Suppressor macrophage (primary cell): ENCODE measurements at regions not wholly inside any gene's neighbourhood (a gene's known extent, or its start where the extent isn't known, plus 50 kb on each side); places are given as distances from the start of the nearest gene placed in this dataset.
"Not testable (repeated sequence)": the region's sequence is repeated elsewhere in the genome, so short reads cannot be mapped to it uniquely, and the experiment has no call there.

ENCODE experiments used
- DNase-seq, 4 experiments: peaks; one replicate each; pipeline ENCODE4 v3.0.0-alpha.2; 2020 to 2022

DNA sequence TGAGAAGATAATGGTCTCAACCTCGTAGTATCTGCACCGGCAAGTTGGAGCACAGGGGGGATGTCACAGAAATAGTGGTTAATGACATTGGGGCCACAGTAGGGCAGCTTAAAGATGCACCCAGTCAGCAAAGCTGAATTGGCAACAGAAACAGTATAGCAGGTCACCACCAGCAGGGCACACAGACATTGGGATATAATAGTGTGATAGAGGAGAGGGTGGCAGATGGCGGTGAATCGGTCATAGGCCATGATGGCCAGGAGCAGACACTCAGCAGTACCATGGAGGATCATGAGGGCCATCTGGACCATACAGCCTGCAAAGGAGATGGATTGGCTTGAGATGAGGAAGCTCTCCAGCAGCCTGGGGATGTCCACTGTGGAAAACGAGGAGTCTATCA is 106.0 kb upstream of the OR9Q1 start:
- no peak for DNase-seq

DNA sequence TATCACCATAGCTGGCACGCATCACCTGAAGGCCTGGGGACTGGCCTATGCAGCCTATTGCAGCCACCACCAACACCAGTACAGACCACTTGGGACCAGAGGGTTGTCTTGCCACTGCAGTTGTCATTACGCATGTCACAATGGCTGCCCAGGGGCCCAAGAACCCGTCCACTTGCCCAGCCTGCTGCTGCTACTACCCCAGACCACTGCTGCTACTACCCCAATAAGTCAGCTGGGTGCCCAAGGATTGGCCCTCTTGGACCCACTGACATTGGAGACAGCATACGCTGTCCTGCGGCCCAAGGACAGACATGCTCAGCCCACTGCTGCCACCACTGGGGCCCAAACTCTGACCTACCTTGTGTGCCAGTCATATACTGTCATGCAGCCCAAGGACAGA is 102.7 kb upstream of the OR9Q1 start:
- no peak for DNase-seq

DNA sequence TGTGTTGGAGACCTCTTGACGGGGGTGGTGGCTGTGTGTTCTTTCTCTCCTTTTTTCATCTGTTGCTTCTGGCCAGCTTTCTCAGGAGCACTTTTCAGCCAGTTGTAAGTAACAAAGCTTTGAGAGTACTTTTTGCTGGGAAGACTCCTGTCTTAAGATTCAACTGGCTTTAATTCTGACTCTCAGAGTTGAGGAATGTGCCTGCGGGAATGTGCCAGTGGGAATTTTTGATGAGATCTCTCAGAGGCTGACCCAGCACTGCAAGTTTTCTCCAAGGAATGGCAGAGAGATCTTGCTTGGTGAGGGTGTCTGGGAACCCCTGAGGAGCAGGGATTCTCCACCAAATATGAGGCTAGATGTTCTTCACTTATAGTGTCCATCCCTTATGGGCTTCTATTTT is 91.6 kb upstream of the OR9Q1 start:
- no peak for DNase-seq

DNA sequence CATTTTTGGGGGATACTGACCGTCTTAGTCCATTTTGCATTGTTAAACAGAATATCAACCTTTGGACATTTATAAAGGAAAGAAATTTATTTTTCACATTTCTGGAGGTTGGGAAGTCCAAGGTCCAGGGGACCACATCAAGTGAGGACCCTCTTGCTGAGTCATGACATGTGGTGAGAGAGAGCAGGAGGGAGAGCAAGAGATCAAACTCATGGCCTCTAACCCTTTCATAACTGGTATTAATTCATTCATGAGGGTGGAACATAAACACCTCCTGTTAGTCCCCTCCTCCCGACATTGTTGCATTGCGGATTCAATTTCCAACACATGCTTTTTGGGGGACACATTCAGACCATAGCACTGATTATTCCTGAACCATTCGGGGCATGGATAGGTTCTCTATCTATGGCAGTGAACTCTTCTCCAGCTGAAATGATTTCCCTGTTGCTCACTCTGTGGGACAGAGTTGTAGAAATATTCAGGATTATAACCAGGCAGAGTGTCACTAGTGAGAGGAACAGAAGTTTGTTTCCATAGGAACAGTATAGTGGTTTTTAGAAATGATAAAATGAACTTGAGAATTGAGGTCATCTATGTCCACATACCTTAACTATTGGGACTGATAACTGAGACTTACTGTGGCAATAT is 88.2 kb upstream of the OR9Q1 start:
- DNase-seq = no peak

DNA sequence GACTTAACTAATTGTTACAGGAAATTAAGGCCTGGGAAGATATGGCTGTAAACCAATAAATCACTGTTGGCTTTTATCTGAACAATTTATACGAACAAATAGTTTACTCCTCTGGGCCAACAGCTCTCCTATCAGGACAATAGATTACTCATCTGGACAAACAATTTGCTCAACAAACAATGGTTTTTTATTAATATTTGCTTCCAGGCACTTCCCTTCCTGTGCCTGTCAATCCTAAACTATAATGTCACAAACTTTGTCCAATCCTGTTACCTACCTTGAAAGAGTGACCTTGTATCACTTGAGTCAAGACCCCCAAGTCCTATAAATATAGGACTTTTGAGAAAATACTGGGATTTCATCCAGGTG is 87.6 kb upstream of the OR9Q1 start:
- DNase-seq = no peak

DNA sequence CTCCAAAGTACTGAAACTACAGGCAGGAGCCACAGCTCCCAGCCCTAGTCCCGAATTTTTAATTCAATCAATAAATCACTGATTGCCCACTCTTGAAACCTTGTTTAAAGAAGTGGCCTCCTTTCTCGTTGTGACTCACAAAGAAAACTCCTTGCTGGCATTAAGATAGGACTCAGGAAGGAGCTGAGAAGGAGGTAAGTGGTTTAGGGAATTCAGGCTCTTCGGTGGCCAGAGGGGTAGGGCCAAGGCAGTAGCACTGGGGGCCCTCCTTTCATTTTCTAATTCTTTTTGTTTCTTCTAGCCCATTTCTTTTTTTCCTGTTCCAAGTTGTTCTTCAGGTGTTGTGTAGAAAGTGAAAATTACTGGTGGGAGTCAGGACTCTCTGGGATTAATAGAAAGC is 86.2 kb upstream of the OR9Q1 start:
- DNase-seq = no peak

DNA sequence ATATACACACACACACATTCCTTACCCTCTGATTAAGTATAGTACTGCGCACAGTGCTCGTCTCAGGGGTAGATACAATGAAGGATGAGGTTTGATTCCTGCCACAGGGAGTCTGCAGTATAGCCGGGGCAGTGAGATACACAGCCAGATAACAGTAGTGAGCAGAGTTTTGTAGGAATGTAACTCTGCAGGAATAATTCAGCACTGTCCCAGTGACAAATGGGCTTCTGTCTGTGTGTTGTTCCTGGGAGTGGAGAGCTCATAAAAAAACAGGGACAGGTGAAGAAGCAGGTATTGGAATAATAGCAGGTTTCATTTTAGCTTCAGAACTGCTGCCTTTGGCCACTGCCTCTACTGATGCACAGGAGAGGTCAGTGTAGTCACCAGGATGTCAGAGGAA is 85.3 kb upstream of the OR9Q1 start:
- DNase-seq = no peak

DNA sequence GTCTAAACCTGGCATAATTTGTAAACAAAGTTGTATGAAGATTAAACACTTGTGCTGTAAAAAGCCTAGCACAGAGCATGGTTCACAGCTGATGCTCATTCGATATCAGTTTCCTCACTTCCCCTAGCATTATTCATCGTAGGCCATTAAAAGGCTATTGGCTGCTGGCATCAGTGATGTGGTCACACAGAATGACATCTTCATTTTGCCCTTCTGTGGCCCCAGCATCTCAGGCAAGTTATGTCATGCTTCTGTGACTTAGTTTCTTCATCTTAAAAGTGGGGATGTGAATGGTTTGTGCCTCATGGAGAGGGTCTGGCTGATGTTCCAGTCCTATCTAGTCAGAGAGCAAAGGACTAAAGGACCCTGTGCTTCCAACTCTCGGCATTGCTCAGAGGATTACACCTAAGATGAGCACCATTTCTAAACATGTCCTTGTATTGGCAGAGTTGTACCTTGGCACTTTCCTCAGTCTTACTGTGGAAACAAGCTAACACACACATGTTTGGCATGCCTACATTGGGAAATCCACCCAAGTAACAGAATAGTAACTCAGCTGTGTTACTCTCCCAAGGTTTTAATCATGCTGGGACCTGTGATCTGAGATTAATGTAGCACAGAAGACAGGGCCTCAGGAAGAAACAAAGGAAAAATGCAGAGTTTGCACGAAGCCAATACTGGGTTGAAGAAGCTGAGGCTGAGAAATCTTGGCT is 83.5 kb upstream of the OR9Q1 start:
- no peak for DNase-seq

DNA sequence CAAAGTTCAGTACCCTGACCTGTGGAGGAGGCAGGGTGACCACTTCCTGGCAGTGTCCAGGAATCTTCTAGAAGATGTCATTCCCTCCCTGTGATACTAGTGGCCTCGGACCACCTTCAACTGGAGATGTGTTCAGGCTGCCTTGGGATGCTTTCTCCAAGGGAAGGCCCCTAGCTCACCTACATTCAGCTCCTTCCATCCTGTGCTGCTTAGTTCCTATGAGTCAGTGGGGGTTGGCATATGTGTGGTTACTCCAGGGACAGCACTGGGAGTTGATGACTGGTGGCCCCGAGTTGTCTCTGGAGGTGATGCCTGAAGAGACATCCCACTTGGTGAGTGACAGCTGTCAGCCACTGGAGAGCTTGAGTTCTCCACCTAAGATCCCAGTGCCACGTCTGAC is 81.8 kb upstream of the OR9Q1 start:
- no peak for DNase-seq

DNA sequence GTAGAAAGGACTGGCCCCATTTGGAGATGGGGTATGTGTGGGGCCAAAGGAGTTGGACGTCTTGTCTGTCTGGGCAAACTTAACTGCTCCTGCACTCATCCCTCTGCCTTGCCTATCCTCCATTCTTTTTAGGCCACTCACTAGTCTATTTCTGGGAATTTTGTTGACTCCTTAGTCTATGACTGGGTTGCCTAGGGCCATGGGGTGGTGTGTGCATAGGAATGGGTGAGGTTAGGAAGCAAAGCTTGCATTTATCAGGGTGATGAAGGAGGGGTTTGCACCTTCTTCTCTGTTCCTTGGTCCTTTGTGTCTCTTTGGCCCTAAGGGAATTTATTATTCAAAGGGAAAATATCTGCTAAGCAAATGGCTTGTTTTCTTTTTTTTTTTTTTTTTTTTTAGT is 80.9 kb upstream of the OR9Q1 start:
- no peak for DNase-seq

DNA sequence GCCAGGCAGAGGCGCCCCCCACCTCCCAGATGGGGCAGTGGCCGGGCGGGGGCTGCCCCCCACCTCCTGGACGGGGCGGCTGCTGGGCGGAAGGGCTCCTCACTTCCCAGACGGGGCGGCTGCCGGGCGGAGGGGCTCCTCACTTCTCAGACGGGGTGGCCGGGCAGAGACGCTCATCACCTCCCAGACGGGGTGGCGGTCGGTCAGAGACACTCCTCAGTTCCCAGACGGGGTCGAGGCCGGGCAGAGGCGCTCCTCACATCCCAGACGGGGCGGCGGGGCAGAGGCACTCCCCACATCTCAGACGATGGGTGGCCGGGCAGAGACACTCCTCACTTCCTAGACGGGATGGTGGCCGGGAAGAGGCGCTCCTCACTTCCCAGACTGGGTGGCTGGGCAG is 79.9 kb upstream of the OR9Q1 start:
- DNase-seq = not testable (repeated sequence)

DNA sequence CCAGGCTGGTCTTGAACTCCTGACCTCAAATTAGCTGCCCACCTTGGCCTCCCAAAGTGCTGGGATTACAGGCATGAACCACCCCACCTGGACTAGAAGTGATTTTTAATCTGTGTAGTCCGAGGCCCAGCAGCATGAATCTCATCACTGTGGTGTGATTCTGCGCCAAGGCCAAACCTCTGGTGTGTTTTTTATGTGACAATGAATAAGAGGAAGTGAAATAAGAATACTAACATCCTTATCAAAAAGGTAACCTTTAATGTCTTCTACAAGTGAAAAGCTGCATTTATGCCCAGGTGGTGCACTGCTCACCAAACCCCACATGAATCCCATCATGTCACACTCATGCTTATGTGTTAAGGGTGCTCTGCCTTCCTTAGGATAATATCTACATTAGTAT is 77.1 kb upstream of the OR9Q1 start:
- DNase-seq = no peak

DNA sequence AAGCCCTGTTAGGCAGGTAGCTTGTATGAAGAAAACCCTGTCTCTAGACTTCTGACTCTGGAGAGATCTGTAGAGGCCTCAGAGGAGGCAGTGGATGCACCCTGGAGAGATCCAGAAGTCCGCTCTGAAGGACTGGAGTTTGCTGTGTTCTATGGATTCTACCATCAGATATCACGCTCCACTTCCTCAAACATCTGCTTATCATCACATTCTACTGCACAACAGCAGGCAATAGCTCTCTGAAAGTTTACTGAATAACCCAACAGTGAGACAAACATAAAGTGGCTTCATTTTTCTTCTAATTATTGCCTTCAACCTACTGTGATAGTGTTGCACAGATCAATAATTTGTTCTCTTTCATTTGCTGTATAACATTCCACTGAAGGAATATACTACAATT is 59.0 kb upstream of the OR9Q1 start:
- DNase-seq = no peak

DNA sequence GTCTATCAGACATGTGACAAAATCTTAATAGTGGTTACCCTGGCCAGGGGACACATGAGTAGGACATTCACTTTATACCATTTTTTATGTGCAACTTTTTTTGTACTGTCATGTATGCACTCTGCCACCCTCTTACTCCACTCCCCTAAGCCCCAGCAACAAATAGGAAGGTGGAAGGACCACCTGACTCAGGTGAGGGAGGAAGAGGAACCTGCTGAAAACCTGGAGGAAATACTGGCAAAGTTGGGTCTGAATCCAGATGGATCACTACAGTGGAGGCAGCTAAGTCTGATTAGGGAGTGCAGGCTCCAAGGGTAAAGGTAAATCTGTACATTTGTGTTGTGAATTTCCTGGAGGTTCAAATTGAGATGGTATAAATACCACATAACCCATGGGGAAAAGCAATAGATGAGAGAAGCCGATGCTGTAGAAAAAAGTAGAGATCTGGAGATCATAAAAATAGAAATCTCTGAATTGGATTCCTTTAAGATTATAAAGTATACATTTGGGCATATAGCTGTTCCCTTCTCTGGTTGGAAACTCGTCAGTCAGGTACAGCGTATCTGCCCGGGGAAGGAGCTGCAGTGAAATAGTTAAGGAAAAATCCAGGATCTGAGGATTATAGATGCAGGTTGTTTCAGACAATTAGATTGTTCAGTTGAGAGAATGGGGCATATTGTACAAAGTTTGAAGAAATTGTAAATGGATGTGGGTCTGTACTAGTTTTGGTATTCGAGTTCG is 52.2 kb upstream of the OR9Q1 start:
- no peak for DNase-seq

DNA sequence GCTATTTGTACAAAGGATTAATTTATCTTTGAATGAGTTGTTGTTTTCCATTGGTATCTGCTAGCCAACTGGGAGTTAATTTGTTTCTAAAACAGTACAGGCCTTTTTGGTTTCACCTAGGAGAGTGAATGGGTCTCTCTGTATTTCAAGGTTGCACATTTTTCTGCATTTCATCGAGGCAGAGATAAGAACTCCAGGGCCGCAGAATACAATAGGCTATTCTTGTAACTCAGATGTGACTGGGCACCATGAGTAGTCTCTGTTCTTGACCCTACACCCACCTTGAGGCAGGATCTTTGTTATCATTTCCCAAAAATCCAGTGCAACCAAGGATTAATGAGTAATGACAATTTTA is 51.7 kb upstream of the OR9Q1 start:
- no peak for DNase-seq
